ENCODE measurements at regions not wholly inside any gene's neighbourhood (a gene's known extent, or its start where the extent isn't known, plus 50 kb on each side); places are given as distances from the start of the nearest gene placed in this dataset.

- TF ChIP-seq CTCF (conservative IDR thresholded peaks at IDR 0.05) = no peak
- Mint-ChIP-seq H3K4me1 (ENCODE audit: unreplicated experiment) (peaks cover 14% of the 10 kb centered on the region), H3K27me3 (peaks cover 4% of the 10 kb centered on the region), H3K4me3 (no peak overlapping the region), H3K27ac (peak overlapping the region; percentile 63), H3K9me3 (no peaks in the 10 kb centered on the region), H3K36me3 (no peaks in the 10 kb centered on the region)
- no peak for DNase-seq (ENCODE audit: extremely low spot score, unreplicated experiment)
Measured at GRCh38 chr1:14300991-14301703, 297.3 kb upstream of the KAZN start.

GRCh38 chr1:14301704-14302024 is 296.8 kb upstream of the KAZN start:
- no peak for DNase-seq (ENCODE audit: extremely low spot score, unreplicated experiment)
- Mint-ChIP-seq H3K36me3 (no peaks in the 10 kb centered on the region), H3K4me3 (no peak overlapping the region), H3K27me3 (peaks cover 4% of the 10 kb centered on the region), H3K4me1 (ENCODE audit: unreplicated experiment) (peaks cover 16% of the 10 kb centered on the region), H3K9me3 (no peaks in the 10 kb centered on the region), H3K27ac (no peak overlapping the region)
- TF ChIP-seq CTCF (conservative IDR thresholded peaks at IDR 0.05) = no peak

GRCh38 chr1:14302025-14302424 is 296.5 kb upstream of the KAZN start:
- no peak for TF ChIP-seq CTCF (conservative IDR thresholded peaks at IDR 0.05)
- Mint-ChIP-seq H3K27me3 (peaks cover 4% of the 10 kb centered on the region), H3K4me1 (ENCODE audit: unreplicated experiment) (peaks cover 16% of the 10 kb centered on the region), H3K27ac (no peak overlapping the region), H3K9me3 (peaks cover 3% of the 10 kb centered on the region), H3K36me3 (no peaks in the 10 kb centered on the region), H3K4me3 (no peak overlapping the region)
- no peak for DNase-seq (ENCODE audit: extremely low spot score, unreplicated experiment)

- Mint-ChIP-seq H3K27ac (no peak overlapping the region), H3K36me3 (no peaks in the 10 kb centered on the region), H3K9me3 (peaks cover 7% of the 10 kb centered on the region), H3K4me3 (no peak overlapping the region), H3K4me1 (ENCODE audit: unreplicated experiment) (peaks cover 16% of the 10 kb centered on the region), H3K27me3 (peaks cover 4% of the 10 kb centered on the region)
- no peak for DNase-seq (ENCODE audit: extremely low spot score, unreplicated experiment)
- no peak for TF ChIP-seq CTCF (conservative IDR thresholded peaks at IDR 0.05)
Measured at GRCh38 chr1:14303011-14303410, 295.5 kb upstream of the KAZN start.

GRCh38 chr1:14304381-14304865 is 294.1 kb upstream of the KAZN start:
- Mint-ChIP-seq H3K27ac (no peak overlapping the region), H3K4me1 (ENCODE audit: unreplicated experiment) (peaks cover 16% of the 10 kb centered on the region)
- no peak for DNase-seq (ENCODE audit: extremely low spot score, unreplicated experiment)

More at GRCh38 chr1:14304381-14304865, 294.1 kb upstream of the KAZN start:
- Mint-ChIP-seq H3K9me3 (peaks cover 7% of the 10 kb centered on the region), H3K4me3 (no peak overlapping the region), H3K36me3 (no peaks in the 10 kb centered on the region), H3K27me3 (peaks cover 4% of the 10 kb centered on the region)
- TF ChIP-seq CTCF (conservative IDR thresholded peaks at IDR 0.05) = no peak

Data from type B pancreatic cell (in vitro differentiated cells).